Glomerular endothelial cell (primary cell): ENCODE measurements at regions not wholly inside any gene's neighbourhood (a gene's known extent, or its start where the extent isn't known, plus 50 kb on each side); places are given as distances from the start of the nearest gene placed in this dataset.
"Not testable (repeated sequence)": the region's sequence is repeated elsewhere in the genome, so short reads cannot be mapped to it uniquely, and the experiment has no call there.

Experiments used
- DNase-seq: peaks from one replicate; pipeline ENCODE4 v3.0.0-alpha.2; 2011; ENCODE audit warnings: low read depth, low spot score; ENCODE audit errors: extremely low read depth

DNA sequence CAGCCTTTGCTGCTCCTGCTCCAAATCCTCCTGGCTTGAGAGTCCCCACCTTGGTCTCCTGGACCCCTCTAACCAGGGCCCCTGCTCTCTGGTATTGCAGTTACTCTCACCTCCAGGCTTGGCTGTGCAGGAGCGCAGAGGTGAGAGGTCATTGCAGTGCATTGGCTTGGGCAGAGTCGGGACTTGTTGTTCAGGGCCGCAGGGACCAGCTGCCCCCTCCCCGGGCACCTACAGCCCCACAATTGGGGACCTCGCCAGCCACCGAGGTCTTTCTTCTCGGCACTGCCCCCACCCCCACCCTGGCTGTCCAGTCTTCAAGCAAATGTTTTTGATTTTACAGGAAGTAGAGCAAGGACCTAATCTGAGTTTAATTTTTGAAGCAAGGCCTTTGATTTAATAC lies 65.5 kb upstream of the FGF3 start:
- DNase-seq: no peak

DNA sequence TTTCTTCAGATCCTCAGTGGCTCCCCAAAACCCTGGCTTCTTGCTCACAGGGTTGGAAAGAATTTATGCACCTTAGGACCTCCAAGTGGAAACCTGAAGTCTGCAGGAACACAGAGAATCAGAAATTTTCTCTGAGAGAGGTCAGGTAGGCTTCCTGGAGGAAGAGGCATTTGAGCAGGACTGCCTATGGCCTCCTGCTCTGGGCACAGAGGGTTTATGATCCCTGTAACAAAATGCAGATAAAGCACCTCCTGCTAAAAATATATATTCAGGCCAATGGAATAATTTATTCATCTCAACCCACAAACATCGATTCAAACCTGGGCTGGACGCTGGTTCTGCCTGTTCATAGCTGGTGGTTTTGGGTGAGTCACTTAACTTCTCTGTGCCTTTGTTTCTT lies 68.1 kb upstream of the FGF3 start:
- no peak for DNase-seq

DNA sequence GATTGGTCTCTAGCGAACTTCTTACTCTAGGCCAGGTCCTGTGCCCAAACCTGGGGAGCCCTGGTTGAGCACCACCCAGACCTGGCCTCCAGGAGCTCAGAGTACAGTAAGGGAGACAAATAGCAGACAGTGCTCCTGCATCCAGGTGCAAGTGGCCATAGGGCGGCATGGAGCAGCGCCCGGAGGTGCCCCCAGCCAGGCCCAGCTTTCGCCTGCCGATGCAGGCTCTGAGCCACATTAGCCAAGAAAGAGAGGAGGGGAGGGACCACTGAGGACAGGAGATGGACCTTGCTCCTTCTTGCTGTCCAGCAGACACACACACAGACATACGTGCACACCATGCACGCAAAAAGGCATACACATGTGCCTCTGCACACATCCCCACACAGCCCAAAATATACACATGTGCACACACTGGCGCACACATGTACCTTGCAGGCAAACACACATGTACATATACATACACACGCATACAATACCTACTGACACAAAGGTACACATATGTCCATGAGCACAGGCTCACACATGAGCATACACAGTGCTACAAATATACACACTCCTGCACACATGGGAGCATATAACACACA lies 68.7 kb upstream of the FGF3 start:
- DNase-seq: no peak

DNA sequence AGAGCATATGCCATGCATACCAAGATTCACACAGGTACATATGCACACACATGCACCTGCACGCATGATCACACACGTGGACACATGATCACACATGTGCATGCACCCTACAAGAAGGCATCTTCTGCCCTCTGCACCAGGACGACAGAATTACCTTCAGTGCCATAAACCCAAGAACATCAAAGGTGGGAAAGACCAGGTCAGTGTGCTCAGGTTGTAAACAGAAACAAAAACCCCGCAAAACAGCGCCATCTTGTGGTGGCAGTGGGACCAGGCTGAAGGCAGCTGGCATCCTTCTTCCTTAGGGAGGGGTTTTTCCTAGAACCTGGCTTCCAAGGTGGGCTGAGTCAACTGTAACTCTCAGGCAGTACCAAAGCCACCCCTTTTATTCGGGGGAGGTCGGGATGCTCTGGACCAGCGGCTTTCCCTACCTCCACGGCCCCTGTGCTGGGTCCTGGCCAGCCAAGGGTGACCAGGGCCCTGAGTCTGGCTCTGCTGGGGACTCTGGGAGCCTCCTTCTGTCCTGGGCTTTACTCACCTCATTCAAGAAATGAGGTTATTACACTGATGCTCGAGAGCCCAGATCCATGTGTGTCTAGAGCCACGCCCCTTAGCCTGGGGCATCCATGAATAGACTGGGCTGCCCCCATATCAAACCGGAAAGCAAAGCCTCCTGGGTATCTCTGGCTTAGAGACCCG lies 69.4 kb upstream of the FGF3 start:
- peak; percentile 18 for DNase-seq

DNA sequence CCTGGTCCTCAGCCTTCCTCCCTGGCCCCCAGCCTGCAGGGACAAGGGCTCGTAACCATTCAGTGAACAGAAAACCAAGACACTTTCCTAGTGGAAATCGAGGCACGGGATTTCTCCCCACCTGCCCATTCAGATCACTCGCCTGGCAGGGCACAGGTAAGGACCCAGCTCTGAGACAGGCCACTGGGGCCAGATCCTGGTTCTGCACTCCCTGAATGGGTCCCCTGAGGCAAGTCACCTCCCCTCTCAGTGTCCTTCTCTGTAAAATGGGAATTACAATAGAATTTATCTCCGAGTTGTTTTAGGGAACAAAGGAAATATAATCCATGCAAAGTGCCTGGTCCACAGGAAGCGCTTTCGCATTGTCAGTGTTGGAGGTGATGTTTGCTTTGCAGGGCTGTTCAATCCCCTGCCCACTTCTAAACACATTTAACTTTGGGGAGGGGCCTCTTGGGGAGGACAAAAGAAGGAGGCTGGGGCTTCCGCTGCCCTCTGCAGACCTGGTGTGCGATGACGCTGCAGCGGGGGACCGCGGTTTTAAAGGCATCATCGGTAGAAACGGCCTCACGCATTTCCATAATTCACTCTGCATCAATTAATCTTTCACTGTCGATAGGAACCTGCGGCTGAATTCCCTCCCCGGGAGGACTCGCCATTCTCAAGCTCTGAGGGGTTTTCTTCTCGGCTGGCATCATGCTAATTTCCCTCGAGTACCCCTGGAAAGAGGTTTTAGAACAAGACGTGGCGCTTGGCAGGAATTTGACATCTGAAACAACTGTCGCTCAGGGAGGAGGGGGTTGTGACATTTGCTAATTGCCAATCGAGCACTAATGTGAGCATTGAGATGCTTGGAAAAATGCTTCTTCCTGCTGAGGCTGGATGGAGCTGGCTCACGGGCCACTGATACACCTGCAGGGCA lies 70.4 kb upstream of the FGF3 start:
- no peak for DNase-seq

DNA sequence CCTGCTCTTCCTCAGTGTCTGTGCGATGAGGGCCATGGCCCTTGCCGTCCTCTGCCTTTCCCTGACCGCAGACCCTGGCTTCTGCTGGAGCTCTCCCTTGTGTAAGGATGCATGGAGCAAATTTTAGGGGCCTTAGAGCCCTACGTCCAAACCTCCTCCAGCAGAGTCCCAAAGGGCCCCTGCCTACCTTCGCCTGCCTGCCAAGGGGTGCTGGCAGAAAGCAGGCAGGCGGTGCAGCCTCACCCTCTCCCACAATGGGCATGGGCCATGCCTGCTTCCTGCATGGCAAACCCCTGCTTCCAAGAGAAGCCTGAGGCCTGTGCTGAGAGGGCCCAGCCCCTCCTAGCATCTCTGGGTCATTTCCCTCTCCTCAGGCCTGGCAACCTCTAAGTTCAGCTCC lies 71.3 kb upstream of the FGF3 start:
- DNase-seq: no peak

DNA sequence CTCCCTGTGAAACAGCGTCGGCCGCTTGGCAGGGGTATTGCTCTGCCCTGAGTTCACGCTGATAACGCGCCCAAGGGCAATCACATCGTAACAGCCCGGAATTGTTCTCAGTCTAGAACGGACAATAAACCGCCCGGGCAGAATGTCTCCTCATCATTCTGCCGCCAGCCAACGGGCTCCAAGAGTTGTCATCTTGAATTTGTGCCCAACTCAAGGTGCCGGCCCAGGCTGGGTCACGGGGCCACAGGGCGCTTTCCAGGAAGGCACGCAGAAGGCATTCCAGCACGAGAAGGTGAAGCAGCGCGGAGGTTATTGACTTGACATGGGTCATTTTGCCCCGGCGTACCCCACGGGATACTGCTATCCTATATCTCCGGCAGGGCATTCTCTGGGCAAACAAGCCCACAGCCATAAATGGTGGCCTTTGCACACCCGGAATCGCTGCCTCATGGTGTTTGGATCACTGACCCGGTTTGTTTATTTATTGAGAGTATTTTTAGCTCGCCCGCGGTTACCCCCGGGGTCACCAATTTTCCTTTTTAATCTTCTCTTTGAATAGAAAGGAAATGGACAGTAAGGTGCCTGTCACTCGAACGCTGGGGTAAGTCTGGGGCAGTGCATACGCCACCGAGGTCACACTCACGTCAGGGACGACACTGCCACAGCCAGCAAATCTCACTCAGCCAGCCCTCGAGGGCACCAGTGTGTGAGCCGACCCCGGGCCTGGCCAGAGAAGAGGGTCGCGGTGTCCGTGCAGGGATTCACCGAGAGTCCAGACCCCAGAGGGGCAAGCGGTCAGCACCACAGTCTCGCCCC lies 72.4 kb upstream of the FGF3 start:
- no peak for DNase-seq

DNA sequence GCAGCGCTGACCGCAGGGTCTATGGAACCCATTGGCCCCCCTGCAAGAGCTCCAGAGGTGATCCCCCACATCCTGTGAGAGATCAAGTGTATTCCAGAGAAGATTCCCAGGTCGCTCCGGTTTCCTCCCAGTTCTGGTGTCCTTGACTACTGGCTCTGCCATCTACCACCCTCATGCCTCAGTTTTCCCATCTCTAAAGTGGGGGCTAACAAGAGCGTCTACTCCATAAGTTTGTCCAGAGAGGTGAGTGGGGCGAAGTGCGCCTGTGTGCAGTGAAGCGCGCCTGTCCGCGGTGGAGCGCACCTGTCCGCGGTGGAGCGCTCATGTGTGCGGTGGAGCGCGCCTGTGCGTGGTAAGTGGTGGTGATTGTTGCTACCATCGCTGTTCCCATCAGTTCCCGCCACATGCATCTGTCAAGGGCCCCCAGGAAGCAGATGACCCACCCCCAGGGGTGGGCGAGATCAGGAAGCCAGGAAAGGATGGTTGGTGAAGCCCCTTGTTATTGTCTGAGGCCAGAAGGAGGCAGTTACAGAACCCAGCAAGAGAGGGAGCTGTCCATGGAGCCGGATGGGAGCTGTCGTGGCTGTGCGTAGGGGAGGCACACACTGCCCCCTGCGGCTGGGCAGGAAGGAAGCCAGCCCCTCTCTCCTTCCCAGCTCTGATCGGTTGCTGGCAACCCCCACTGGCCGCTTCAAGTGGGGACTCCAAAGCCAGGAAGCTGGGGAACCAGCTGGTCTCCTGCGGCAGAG lies 73.2 kb upstream of the FGF3 start:
- DNase-seq: no peak

DNA sequence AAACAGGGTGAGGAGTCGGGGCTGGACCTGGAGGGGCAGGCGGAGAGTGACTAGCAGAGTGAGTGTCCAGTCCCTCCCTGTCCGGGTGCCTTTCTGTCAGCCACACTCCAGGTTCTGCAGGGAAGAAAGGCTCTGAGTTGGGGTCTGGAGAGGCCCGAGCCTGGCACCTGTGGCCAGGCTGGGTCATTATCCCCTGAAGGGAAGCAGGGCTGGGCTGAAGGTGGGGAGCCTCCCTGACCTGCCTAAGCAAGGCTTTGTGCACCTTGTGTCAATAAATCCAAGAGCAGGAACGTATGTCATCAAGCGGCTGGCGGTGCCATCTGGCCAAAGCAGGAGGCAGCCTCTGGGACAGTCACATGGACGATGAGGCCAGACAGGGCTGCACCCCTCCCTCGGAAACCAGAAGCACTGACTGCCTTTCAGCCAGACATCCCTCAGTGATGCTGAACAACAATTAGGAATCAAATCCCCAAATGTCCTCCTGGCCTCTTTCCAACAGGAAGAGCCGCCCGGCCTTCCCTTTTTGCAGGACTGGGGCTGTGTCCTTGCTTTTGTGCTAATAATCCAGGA lies 73.9 kb upstream of the FGF3 start:
- DNase-seq: no peak

DNA sequence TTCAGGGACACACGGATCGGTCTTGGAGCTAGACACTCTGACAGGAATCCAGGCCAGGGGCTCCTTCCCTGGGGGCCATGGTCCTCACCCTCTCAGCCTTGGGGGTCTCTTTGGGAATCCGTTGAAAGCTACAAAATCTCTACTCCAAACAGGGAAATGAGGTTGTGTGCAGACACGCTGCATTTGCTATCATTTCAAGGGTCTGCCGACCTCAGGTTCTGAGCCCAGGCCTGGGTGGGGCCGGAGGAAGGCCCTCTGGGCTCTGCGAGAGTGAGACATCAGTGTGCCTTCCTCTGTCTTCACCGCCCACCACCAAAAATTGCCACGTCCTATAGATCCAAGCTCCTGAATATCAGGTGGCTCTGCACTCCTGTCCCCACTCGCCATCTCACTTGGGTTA lies 74.4 kb upstream of the FGF3 start:
- DNase-seq: no peak

DNA sequence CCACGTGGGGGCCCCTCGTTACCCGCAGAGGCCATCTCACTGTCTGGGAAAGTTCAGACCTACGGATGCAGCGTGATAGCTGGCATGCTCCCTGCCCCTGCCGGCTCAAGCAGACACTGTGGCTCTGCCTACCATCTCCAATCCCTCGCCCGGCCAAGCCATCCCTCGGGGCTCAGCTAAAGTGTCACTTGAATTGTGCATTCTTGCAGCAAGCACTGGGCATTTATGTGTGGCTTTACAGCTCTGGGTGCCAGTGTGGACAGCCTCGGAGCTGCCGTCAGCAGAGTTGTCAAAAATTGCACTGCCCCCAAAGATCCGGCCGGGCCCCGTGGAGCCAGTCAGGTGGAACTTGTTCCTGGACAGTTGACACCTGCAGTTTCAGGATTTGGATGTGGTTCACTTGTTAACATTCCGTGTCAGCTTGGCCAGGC lies 75.0 kb upstream of the FGF3 start:
- DNase-seq: no peak

DNA sequence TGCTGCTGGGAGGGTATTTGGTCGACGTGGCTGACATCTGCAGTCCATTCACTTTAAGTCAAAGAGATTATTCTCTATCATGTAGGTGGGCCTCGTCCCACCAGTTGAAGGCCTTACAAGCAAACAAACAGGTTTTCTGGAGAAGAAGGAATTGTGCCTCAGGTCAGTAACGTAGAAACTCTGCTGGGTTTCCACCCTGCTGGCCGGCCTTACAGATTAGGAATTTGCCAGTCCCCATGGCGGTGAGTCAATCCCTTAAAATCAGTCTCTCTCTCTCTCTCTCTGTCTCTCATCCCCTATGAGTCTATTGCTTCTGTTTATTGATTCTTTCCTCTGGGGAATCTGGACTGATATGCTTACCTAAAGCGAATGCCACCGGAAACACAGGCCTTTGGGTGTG lies 75.4 kb upstream of the FGF3 start:
- no peak for DNase-seq

DNA sequence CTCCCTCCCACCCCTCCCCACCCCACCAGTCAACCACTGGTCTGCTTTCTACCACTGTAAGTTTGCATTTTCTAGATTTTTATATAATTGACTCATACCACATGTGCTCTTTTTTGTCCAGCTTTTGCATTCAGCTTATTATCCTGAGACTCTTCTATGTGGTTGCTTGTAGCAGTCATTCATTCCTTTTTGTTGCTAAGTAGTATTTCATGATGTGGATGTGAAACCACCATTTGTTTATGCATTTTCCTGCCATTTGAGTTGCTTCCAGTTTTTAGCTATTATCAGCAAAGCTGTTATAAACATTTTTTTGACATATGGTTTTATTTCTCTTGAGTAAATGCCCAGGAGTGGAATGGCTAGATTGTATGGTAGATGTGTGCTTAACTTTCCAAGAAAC lies 77.0 kb upstream of the FGF3 start:
- DNase-seq: no peak

DNA sequence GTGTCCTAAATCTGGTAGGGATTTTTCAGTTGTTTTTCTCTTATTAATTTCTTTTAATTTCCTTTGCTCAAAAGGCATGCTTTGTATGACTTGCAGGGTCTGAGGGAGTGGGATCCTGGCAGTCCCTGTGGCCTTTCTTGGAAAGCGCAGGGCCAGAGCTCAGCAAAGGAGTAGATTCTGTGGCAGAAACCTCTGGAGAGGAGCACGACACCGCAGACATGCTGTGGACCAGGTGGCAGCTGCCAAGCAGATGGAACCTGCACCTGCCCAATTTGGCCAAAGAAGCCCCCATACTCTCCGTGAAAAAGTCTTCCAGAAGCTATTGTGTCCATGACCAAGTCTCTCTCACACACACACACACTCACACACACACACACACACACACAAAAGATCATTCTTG lies 78.9 kb upstream of the FGF3 start:
- DNase-seq: no peak

DNA sequence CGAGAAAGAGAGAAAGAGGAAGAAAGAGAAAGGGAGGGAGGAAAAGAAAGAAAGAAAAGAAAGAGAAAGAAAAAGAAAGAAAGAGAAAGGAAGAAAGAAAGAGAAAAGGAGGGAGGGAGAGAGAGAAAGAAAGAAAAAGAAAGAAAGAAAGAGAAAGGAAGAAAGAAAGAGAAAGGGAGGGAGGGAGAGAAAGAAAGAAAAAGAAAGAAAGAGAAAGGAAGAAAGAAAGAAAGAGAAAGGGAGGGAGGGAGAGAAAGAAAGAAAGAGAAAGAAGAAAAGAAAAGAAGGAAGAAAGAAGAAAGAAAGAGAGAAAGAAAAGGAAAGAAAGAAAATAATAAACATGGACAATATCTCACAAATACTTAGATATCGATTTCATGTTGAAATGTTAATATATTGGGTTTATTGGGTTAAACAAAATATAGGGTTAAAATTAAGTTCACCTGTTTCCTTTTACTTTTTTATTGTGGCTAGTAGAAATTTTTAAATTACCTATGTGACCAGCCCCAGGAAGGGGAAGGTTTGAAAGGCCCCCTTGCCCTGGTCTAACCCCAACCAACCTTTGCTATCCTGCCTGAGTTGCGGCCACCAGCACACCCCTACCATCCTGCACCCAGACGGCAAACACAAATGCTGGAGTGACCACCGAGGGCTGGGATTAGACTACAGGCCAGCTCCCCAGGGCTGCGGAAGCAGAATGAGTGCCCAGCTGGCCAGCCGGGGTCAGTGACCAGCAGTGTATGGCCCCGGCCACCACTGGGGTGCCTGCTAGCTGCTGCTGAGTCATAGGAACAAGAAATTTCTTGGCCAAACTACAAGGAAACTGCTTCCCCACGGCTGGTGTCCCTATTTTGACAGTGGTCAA lies 81.0 kb upstream of the FGF3 start:
- DNase-seq: peak; percentile 3

DNA sequence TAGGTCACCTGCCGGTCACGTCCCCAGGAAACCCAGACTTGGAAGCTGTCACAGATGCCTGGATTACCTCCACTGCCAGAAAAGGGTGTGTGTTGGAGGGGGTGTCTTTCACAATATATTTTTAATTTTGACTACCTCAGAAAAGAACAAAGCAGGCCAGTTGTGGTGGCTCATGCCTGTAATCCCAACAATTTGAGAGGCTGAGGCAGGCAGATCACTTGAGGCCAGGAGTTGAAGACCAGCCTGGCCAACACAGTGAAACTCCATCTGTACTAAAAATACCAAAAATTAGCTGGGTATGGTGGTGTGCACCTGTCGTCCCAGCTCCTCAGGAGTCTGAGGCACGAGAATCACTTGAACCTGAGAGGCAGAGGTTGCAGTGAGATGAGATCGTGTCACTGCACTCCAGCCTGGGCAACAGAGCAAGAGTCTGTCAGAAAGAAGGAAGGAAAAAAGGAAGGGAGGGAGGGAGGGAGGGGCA lies 81.6 kb upstream of the FGF3 start:
- DNase-seq: not testable (repeated sequence)

DNA sequence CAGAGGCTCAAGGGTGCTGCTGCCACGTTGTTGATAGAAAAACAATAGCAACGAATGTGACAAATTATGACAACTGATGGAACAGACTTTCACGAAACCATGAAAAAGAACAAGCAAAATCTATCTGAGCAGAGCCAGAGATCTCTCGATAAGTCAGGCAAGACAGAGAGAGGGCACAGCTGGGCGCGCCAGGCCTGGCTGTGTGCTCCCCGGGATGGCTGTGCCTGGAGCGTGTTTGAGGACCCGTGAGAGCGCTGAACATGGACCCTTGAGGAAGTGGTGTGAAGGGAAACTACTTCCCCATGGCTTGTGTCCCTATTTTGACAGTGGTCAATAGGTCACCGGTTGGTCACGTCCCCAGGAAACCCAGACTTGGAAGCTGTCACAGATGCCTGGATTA lies 83.1 kb upstream of the FGF3 start:
- no peak for DNase-seq

DNA sequence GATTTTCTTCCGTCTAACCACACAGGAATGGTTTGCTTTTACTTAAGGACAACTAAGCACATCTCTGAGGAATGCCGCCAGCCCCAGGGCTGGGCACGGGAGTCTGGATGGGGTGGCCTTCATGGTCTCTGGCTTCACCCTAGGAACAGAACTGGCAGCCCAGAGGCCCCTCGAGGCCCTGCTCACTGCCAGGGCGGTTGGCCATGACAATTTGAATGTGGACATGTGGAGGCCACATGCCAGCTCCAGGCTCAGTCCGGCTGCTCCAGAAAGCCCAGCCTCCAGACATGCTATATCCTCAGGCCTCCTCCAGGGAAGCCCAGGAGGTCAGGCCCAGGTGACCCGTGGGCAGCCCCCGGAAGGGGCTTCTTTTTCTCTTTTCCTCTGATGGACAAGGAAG lies 84.0 kb upstream of the FGF3 start:
- DNase-seq: no peak
